ENCODE measurements at regions not wholly inside any gene's neighbourhood (a gene's known extent, or its start where the extent isn't known, plus 50 kb on each side); places are given as distances from the start of the nearest gene placed in this dataset.
"Not testable (repeated sequence)": the region's sequence is repeated elsewhere in the genome, so short reads cannot be mapped to it uniquely, and the experiment has no call there.

- no peak for DNase-seq (ENCODE audit: low read depth)
Observed at GRCh38 chrX:63285375-63285774, 65.8 kb downstream of the SPIN4 start.

DNA sequence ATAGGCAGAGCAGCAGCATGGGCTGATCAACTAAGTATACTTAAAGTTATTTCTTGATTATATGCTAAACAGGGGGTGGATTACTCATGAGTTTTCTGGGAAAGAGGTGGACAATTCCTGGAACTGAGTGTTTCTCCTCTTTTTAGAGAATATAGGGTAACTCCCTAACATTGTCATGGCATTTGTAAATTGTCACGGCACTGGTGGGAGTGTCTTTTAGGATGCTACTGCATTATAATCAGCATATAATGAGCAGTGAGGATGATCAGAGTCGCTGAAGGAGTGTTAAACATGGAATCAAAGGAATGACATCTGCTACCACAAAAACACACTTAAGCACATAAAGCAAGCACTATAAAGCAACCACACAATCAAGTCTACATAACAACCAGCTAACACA, 66.5 kb downstream of the SPIN4 start:
- no peak for DNase-seq (ENCODE audit: low read depth)

DNA sequence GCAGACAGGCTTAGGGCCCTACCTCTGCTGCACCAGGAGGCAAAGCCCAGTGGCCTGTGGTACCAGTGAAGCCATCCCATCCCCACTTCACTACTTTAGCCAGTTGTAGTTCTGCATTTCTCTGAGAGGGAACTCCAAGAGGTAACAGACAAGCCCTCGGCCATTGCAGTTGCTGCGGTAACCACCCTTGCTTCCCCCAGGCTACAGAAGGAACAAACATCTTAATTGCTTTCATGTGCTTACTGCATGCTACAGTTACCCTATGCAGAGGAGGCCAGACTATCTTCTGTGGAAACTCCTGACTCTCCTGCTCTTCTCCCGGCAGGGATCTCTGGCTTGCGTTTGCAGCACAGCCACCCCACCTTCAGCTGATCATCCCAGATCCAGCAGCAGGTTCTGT, 67.8 kb downstream of the SPIN4 start:
- peak; percentile 8 for DNase-seq (ENCODE audit: low read depth)

DNA sequence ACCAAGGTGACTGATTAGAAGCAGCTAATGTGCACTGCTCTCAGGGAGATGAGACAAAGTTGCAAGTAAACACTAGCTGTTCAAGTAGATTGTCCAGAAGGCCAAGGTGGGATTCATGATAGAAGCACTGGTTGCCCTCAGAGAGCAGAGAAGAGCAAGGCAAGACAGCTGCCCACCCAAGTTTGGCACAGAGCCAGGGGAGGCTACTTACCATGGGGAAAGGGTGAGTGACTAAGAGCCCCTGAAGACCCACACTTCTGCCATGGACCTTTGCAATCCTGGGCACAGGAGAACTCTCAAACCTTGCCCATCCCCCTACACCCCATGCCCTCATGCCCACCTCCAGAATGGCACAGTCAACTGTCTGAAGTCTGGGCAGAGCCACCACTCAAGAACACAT, 68.3 kb downstream of the SPIN4 start:
- DNase-seq (ENCODE audit: low read depth), result no peak

GRCh38 chrX:63282077-63282476, 69.1 kb downstream of the SPIN4 start:
- no peak for DNase-seq (ENCODE audit: low read depth)

DNA sequence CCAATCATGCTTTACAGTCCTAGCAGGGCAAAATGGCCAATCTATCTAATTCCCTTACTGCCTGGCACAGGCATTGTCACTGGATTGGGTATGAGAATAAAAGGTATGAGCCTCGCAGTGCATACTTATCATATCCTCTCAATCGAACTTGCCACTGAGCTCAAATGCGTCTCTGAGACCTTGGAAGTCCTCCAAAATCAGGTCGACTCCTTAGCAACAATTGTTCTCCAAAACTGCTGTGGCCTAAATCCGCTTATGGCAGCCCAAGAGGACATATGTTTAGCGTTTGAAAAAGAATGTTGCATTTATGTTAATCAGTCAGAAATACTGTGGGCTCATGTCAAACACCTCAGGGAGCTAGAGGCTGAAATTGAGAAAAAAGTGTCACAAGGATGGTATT, 69.7 kb downstream of the SPIN4 start:
- no peak for DNase-seq (ENCODE audit: low read depth)

DNA sequence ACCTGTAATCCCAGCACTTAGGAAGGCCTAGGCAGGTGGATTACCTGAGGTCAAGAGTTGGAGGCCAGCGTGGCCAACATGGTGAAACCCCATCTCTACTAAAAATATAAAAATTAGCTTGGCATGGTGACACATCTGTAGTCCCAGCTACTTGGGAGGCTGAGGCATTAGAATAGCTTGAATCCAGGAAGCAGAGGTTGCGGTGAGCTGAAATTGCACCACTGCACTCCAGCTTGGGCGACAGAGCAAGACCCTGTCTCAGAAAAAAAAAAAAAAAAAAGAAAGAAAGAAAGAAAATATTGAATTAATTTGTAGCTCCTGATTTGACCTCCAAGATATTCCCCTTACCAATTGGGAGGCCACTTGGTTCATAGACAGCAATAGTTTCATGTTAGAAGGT, 73.7 kb downstream of the SPIN4 start:
- DNase-seq (ENCODE audit: low read depth), result not testable (repeated sequence)

GRCh38 chrX:63275127-63275526, 76.0 kb downstream of the SPIN4 start:
- DNase-seq (ENCODE audit: low read depth), result peak; percentile 31

DNA sequence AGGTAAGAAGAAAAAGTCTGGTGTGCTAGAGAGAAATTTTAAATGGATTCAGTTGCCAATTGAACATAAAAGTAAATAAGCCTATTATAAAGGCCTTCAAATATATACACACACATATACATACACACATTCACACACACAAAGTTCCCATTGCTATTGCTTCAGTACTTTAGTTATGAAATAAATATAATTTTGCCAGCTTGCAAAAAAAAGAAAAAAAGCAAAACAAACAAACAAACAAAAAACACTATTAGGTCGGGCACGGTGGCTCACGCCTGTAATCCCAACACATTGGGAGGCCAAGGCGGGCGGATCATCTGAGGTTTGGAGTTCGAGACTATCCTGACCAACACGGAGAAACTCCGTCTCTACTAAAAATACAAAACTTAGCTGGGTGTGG, 80.3 kb downstream of the SPIN4 start:
- no peak for DNase-seq (ENCODE audit: low read depth)

- peak; percentile 7 for DNase-seq (ENCODE audit: low read depth)
Observed at GRCh38 chrX:63258144-63258543, 93.0 kb downstream of the SPIN4 start.

DNA sequence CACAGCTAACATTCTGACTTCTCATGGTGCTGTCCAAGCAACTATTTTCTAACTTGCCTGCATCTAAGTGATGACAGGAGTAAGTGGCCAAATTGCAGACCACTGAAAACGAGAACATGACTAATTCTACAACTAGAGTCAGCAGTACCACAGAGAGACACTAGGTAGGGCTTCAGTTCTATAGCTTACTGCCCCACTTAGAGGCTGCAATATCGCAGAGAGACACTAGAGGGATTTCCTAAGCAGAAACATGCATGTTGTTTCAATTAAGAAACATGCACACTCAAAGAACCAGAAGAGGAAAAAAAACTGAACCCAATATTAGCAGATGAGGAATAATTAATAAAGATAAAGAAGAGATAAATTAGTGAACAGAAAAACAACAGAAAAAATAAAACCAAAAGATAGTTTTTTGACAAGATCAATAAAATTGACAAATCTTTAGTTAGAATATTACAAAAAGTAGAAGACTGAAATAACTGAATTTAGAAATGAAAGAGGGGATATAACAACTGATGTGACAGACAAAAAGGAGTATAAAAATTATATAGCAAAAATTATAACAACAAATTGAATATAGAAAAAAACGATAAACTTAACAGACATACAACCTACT, 100.8 kb downstream of the SPIN4 start:
- DNase-seq (ENCODE audit: low read depth), result peak; percentile 78

DNA sequence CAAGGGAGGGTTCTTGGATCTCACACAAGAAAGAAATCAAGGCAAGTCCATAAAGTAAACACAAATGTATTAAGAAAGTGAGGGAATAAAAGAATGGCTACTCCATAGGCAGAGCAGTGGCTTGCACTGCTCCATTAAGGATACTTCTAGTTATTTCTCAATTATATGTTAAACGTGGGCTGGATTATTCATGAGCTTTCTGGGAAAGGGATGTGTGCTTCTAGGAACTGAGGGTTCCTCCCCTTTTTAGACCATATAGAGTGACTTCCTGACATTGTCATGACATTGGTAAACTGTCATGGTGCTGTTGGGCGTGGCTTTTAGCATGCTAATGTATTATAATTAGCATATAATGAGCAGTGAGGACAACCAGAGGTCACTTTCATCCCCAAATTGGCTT, 108.4 kb downstream of the SPIN4 start:
- DNase-seq (ENCODE audit: low read depth), result not testable (repeated sequence)

GRCh38 chrX:63235963-63236362, 115.2 kb downstream of the SPIN4 start:
- not testable (repeated sequence) for DNase-seq (ENCODE audit: low read depth)

GRCh38 chrX:63233013-63233412, 118.1 kb downstream of the SPIN4 start:
- not testable (repeated sequence) for DNase-seq (ENCODE audit: low read depth)

GRCh38 chrX:63218202-63218601, 132.9 kb downstream of the SPIN4 start:
- DNase-seq (ENCODE audit: low read depth), result not testable (repeated sequence)

DNA sequence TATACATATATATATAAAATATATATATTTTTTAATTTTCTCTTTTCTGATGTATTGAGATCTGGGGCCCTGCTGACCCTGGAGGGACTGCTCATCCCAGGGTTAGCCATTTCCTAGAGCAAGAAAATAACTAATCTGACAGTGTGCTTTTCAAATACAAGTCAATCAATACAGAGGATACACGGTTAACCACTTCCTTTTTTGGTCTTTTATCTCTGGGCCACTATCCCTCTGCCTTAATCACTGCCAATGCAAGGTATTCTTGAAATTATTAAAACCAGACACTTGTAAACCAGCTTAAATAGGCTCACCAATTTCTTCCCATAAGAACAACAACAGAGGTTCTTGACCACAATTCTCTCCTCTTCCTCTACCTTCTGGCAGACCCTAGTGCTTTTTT, 133.6 kb downstream of the SPIN4 start:
- DNase-seq (ENCODE audit: low read depth), result not testable (repeated sequence)

DNA sequence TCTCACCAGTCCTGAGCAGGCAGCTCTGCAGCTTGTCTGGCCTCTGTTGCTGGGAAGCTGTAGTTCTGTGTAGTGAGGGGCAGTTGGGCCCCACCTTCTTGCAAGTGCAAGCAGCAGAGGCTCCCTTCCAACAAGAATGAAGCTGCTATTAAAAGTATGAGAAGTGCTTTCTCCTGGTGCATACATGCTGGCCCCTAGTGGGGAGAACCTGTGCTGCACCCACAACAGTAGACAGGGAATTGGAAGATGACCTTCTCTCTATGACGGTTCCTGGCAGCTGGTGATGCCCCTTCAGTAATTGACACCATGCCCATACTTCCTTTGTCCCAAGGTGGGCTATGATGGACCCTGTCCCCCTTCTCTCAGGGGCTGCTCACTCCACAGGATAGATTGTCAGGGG, 141.5 kb downstream of the SPIN4 start:
- not testable (repeated sequence) for DNase-seq (ENCODE audit: low read depth)

DNA sequence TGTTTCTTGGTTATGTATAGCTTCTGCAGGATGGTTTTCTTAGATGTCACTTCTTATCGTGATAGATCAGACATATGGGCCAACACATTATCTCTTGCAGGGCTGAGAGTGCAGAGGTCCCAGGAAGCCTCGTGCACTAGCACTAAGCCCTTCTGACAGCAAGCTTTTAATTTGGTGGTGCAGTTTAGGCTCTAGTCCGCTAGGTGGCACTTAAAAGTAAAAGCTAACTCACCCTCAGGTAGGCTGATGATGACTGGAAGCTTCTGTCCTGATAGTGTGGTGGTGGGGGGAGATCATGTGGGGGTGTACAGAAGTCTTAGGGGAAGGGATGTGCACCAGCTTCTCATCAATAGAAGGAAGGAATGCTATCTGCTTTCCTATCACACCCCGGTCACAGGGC, 142.0 kb downstream of the SPIN4 start:
- not testable (repeated sequence) for DNase-seq (ENCODE audit: low read depth)

DNA sequence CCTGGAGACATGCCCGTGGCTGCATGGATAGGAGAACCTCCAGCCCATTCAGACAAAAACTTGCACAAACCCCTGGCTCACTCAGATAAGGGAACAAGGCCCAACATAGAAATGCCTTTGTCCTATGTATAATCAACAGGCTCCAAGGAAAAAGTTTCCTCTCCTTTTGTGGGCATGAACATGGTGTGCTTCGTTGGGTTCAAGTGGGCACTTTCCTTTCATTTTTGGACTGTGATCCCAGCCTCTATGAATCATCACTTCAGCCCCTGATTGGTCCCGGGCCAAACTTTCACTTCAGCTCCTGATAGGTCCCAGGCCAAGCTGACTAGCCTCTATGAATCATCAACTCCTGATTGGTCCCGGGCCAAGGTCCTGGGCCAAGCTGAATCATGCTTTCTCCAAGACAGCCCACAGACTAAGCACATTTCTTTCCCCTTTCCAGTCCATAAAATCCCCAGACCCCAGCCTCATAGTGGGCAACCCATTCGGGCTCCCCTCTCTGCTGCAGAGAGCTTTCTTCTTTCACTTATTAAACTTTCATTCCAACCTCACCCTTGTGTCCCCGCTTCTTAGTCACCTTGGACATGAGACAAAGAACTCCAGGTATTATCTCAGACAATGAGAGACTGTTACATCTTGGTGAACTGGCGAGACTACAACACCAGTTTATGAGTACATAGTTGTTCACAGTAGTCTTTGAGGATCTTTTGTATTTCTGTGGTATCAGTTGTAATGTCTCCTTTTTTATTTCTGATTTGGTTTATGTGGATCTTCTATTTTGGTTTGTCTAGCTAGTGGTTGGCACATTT, 146.7 kb downstream of the SPIN4 start:
- DNase-seq (ENCODE audit: low read depth), result not testable (repeated sequence)

DNA sequence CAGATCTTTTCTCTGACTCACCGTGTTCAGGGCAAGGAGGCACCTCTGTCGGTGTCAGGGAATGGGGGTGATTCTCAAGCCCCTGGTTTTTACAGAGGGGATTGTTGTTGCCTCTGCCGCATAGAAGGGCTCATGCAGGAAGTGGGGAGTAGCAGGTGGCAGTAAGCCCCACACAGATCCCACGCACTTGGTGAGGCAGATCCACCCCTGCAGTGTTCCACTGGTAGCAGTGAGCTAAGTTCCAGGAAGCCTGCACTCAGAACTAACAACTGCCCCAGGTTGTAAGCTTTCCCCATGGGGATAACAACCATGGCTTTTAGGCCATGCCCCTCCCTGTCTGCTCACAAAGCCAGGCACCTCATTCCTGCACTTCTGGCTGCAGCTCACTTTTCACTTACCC, 149.1 kb downstream of the SPIN4 start:
- not testable (repeated sequence) for DNase-seq (ENCODE audit: low read depth)

GRCh38 chrX:63198693-63199092, 152.4 kb downstream of the SPIN4 start:
- not testable (repeated sequence) for DNase-seq (ENCODE audit: low read depth)

- DNase-seq (ENCODE audit: low read depth), result not testable (repeated sequence)
Observed at GRCh38 chrX:63192366-63193041, 158.6 kb downstream of the SPIN4 start.

DNA sequence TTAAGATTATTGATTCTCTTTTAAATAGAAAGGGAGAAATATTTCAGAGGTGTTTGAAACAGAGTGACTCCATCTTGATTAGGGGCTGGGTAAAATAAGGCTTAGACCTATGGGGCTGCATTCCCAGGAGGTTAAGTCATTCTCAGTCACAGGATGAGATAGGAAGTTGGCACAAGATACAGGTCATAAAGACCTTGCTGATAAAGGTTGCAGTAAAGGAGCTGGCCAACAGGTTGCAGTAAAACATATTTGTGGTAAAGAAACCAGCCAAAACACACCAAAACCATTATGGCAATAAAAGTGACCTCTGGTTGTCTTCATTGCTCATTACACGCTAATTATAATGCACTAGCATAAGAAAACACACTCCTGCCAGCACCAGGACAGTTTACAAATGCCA, 165.0 kb downstream of the SPIN4 start:
- no peak for DNase-seq (ENCODE audit: low read depth)
